Loucy (cell line): ENCODE measurements at regions not wholly inside any gene's neighbourhood (a gene's known extent, or its start where the extent isn't known, plus 50 kb on each side); places are given as distances from the start of the nearest gene placed in this dataset.

Experiments
- H2AFZ ChIP-seq: fragments of 200-600 bp; sonication (generic); 2 replicates; pipeline ENCODE4 v1.6.0; 2016; ENCODE audit warnings: antibody characterized with exemption, mild to moderate bottlenecking, low read length, moderate library complexity
- H3F3A ChIP-seq: fragments of 200-600 bp; 2 replicates; pipeline ENCODE4 v1.6.0; 2016; ENCODE audit warnings: antibody characterized with exemption, low read depth, mild to moderate bottlenecking
- H3K27me3 ChIP-seq: fragments of 200-600 bp; sonication (generic); 2 replicates; pipeline ENCODE4 v1.6.1; 2014; ENCODE audit warnings: low read length, mild to moderate bottlenecking; ENCODE audit not compliant: insufficient read depth, poor library complexity, severe bottlenecking
- H3K36me3 ChIP-seq: fragments of 200-600 bp; sonication (generic); 2 replicates; pipeline ENCODE4 v1.6.1; 2016; ENCODE audit warnings: low read length; ENCODE audit not compliant: insufficient read depth
- H3K4me1 ChIP-seq: fragments of 200-600 bp; sonication (generic); 2 replicates; pipeline ENCODE4 v1.5.1; 2014; ENCODE audit warnings: low read length, mild to moderate bottlenecking; ENCODE audit not compliant: insufficient read depth, poor library complexity, severe bottlenecking
- H3K4me2 ChIP-seq: fragments of 200-600 bp; sonication (generic); 2 replicates; pipeline ENCODE4 v1.6.0; 2014; ENCODE audit warnings: antibody characterized with exemption, low read length, low read depth, mild to moderate bottlenecking; ENCODE audit not compliant: poor library complexity, severe bottlenecking
- H3K4me3 ChIP-seq: fragments of 200-600 bp; sonication (generic); 2 replicates; pipeline ENCODE4 v1.5.1; 2014; ENCODE audit warnings: low read length, mild to moderate bottlenecking, mixed read lengths; ENCODE audit not compliant: poor library complexity, severe bottlenecking
- H3K79me2 ChIP-seq: fragments of 200-600 bp; sonication (generic); 2 replicates; pipeline ENCODE4 v1.6.1; 2014; ENCODE audit warnings: low read length; ENCODE audit not compliant: insufficient read depth
- H3K9ac ChIP-seq: fragments of 200-600 bp; sonication (generic); 2 replicates; pipeline ENCODE4 v1.6.0; 2014; ENCODE audit warnings: mild to moderate bottlenecking, low read depth, low read length, moderate library complexity; ENCODE audit not compliant: poor library complexity, severe bottlenecking
- H3K9me2 ChIP-seq: fragments of 200-600 bp; sonication (generic); replicated peaks from 2 replicates; pipeline ENCODE4 v1.6.1; 2016; ENCODE audit warnings: low read depth, low read length, mixed read lengths
- H3K9me3 ChIP-seq: fragments of 200-600 bp; sonication (generic); 2 replicates; pipeline ENCODE4 v1.6.1; 2014; ENCODE audit warnings: mild to moderate bottlenecking, antibody characterized with exemption, low read length, low read depth; ENCODE audit not compliant: insufficient read depth
- H4K20me1 ChIP-seq: fragments of 200-600 bp; sonication (generic); 2 replicates; pipeline ENCODE4 v1.6.0; 2014; ENCODE audit warnings: antibody characterized with exemption, low read length, mild to moderate bottlenecking; ENCODE audit not compliant: insufficient read depth, poor library complexity, severe bottlenecking
- CTCF ChIP-seq: fragments of 200-600 bp; sonication (generic); conservative IDR thresholded peaks from 2 replicates; pipeline ENCODE4 v1.5.1; 2014; ENCODE audit warnings: mild to moderate bottlenecking, antibody characterized with exemption, low read length
- EZH2phosphoT487 ChIP-seq: fragments of 200-600 bp; IDR thresholded peaks from 2 replicates; pipeline ENCODE4 v1.6.1; 2018; ENCODE audit warnings: antibody characterized with exemption, mild to moderate bottlenecking, moderate library complexity, borderline replicate concordance

- Histone ChIP-seq H3F3A (no peaks in the 10 kb centered on the region), H3K4me2 (no peak overlapping the region), H3K4me1 (no peaks in the 10 kb centered on the region), H3K9ac (no peak overlapping the region), H3K9me2 (no peaks in the 10 kb centered on the region), H3K27me3 (no peaks in the 10 kb centered on the region), H2AFZ (no peak overlapping the region), H3K9me3 (peaks cover 3% of the 10 kb centered on the region; the same call in 1 of the 2 replicates), H4K20me1 (no peaks in the 10 kb centered on the region), H3K4me3 (no peak overlapping the region), H3K36me3 (no peaks in the 10 kb centered on the region), H3K79me2 (no peaks in the 10 kb centered on the region)
- TF ChIP-seq EZH2phosphoT487, result no peak
- TF ChIP-seq CTCF, result no peak
Measured at GRCh38 chr19:56916528-56916927, 76.0 kb upstream of the PEG3 start.

- Histone ChIP-seq H4K20me1 (no peaks in the 10 kb centered on the region), H2AFZ (no peak overlapping the region), H3K36me3 (no peaks in the 10 kb centered on the region), H3F3A (no peaks in the 10 kb centered on the region), H3K9ac (no peak overlapping the region), H3K9me2 (no peaks in the 10 kb centered on the region), H3K27me3 (no peaks in the 10 kb centered on the region), H3K4me3 (no peak overlapping the region), H3K4me2 (no peak overlapping the region), H3K9me3 (peaks cover 3% of the 10 kb centered on the region; the same call in 1 of the 2 replicates), H3K4me1 (no peaks in the 10 kb centered on the region), H3K79me2 (no peaks in the 10 kb centered on the region)
- no peak for TF ChIP-seq CTCF
- no peak for TF ChIP-seq EZH2phosphoT487
Measured at GRCh38 chr19:56917529-56917928, 77.0 kb upstream of the PEG3 start.

- H3K9ac ChIP-seq, result no peak overlapping the region
- peaks cover 3% of the 10 kb centered on the region; the same call in 1 of the 2 replicates for H3K9me3 ChIP-seq
Measured at GRCh38 chr19:56917998-56918397, 77.5 kb upstream of the PEG3 start.

More at GRCh38 chr19:56917998-56918397, 77.5 kb upstream of the PEG3 start:
- Histone ChIP-seq H3K4me1 (no peaks in the 10 kb centered on the region), H3K79me2 (no peaks in the 10 kb centered on the region), H3K27me3 (no peaks in the 10 kb centered on the region), H3K4me3 (no peak overlapping the region), H2AFZ (no peak overlapping the region), H3K36me3 (no peaks in the 10 kb centered on the region), H3F3A (no peaks in the 10 kb centered on the region), H4K20me1 (no peaks in the 10 kb centered on the region), H3K4me2 (no peak overlapping the region), H3K9me2 (no peaks in the 10 kb centered on the region)
- TF ChIP-seq EZH2phosphoT487 (no peak), CTCF (no peak)
